ENCODE measurements at regions not wholly inside any gene's neighbourhood (a gene's known extent, or its start where the extent isn't known, plus 50 kb on each side); places are given as distances from the start of the nearest gene placed in this dataset.

DNA sequence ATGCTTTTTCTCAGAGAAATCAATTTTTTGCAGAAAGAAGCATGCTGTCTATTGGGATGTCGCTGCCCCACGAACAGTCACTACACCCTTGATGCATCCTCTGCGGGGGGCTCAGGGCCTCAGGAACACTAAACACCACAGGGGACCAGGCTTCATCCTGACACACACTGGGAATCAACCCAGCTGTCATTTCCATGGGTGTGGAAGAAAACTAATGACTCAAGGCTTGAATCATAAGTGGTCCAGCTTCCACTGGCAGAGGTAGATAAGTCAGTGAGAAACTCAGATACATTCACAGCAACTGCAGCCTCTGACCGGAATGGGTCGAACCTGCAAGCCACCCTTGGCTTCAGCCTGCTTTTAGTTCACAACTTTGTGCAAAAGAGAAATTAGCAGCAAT is 81.3 kb upstream of the SPTLC3 start:
- no peak for DNase-seq (ENCODE audit: low read depth, low spot score)
- no peaks in the 10 kb centered on the region for H3K36me3 Mint-ChIP-seq (ENCODE audit: low read depth)
- H3K9me3 Mint-ChIP-seq, result no peaks in the 10 kb centered on the region
- peaks cover 23% of the 10 kb centered on the region for H3K4me1 Mint-ChIP-seq
- TF ChIP-seq, protein P1, sequence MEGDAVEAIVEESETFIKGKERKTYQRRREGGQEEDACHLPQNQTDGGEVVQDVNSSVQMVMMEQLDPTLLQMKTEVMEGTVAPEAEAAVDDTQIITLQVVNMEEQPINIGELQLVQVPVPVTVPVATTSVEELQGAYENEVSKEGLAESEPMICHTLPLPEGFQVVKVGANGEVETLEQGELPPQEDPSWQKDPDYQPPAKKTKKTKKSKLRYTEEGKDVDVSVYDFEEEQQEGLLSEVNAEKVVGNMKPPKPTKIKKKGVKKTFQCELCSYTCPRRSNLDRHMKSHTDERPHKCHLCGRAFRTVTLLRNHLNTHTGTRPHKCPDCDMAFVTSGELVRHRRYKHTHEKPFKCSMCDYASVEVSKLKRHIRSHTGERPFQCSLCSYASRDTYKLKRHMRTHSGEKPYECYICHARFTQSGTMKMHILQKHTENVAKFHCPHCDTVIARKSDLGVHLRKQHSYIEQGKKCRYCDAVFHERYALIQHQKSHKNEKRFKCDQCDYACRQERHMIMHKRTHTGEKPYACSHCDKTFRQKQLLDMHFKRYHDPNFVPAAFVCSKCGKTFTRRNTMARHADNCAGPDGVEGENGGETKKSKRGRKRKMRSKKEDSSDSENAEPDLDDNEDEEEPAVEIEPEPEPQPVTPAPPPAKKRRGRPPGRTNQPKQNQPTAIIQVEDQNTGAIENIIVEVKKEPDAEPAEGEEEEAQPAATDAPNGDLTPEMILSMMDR (conservative IDR thresholded peaks at IDR 0.05), result no peak
- H3K27me3 Mint-ChIP-seq (ENCODE audit: low read depth), result no peaks in the 10 kb centered on the region
- no peak overlapping the region for H3K27ac Mint-ChIP-seq (ENCODE audit: unreplicated experiment)
- no peak overlapping the region for H3K4me3 Mint-ChIP-seq

GRCh38 chr20:12928358-12928754 is 80.4 kb upstream of the SPTLC3 start:
- no peak for DNase-seq (ENCODE audit: low read depth, low spot score)
- Mint-ChIP-seq H3K4me3 (no peak overlapping the region), H3K27me3 (ENCODE audit: low read depth) (no peaks in the 10 kb centered on the region), H3K4me1 (peaks cover 18% of the 10 kb centered on the region), H3K27ac (ENCODE audit: unreplicated experiment) (no peak overlapping the region), H3K36me3 (ENCODE audit: low read depth) (no peaks in the 10 kb centered on the region), H3K9me3 (no peaks in the 10 kb centered on the region)
- TF ChIP-seq, protein P1 (conservative IDR thresholded peaks at IDR 0.05), result no peak

DNA sequence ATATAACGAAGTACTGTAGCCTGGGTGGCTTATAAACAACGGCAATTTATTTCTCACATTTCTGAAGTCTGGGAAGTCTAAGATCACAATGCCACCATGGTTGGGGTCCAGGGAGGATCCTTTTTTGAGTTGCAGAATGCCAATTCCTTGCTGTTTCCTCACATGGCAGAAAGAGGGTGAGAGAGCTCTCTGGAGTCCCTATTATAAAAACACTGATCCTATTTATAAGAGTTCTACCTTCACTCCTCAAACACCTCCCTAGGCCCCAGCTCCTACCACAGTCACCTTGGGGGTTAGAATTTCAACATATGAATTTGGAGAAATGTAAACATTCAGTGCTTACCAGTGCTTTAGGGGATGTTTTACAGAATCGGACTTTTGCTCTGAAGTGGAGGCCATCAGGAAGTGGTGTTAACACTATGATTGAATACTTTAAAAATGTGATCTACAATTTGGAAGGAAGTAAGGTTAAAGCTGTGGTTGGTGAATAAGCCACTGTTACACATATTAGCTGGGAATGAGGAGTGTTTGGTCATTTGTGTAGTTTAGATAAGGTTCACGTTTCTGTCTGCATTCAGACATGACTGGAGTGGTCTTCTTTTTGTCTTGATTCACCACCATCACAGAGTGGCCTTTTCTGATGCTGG is 79.9 kb upstream of the SPTLC3 start:
- Mint-ChIP-seq H3K27me3 (ENCODE audit: low read depth) (no peaks in the 10 kb centered on the region), H3K36me3 (ENCODE audit: low read depth) (no peaks in the 10 kb centered on the region), H3K9me3 (no peaks in the 10 kb centered on the region), H3K4me1 (peaks cover 17% of the 10 kb centered on the region), H3K4me3 (no peak overlapping the region), H3K27ac (ENCODE audit: unreplicated experiment) (no peak overlapping the region)
- DNase-seq (ENCODE audit: low read depth, low spot score), result no peak
- TF ChIP-seq, protein P1 (conservative IDR thresholded peaks at IDR 0.05), result no peak

GRCh38 chr20:12936020-12936419 is 72.8 kb upstream of the SPTLC3 start:
- Mint-ChIP-seq H3K9me3 (no peaks in the 10 kb centered on the region), H3K36me3 (ENCODE audit: low read depth) (no peaks in the 10 kb centered on the region), H3K27me3 (ENCODE audit: low read depth) (no peaks in the 10 kb centered on the region), H3K4me1 (no peaks in the 10 kb centered on the region), H3K4me3 (no peak overlapping the region), H3K27ac (ENCODE audit: unreplicated experiment) (no peak overlapping the region)
- TF ChIP-seq, protein P1 (conservative IDR thresholded peaks at IDR 0.05), result no peak
- no peak for DNase-seq (ENCODE audit: low read depth, low spot score)

- TF ChIP-seq, protein P1 (conservative IDR thresholded peaks at IDR 0.05), result no peak
- no peak for DNase-seq (ENCODE audit: low read depth, low spot score)
- H3K27me3 Mint-ChIP-seq (ENCODE audit: low read depth), result no peaks in the 10 kb centered on the region
- H3K4me1 Mint-ChIP-seq, result no peaks in the 10 kb centered on the region
- H3K4me3 Mint-ChIP-seq, result no peak overlapping the region
- no peak overlapping the region for H3K27ac Mint-ChIP-seq (ENCODE audit: unreplicated experiment)
- no peaks in the 10 kb centered on the region for H3K9me3 Mint-ChIP-seq
- H3K36me3 Mint-ChIP-seq (ENCODE audit: low read depth), result no peaks in the 10 kb centered on the region
Measured at GRCh38 chr20:12936524-12936923, 72.2 kb upstream of the SPTLC3 start.

Measured in neural crest cell (in vitro differentiated cells).